CD8-positive, alpha-beta memory T cell (primary cell): ENCODE measurements at regions not wholly inside any gene's neighbourhood (a gene's known extent, or its start where the extent isn't known, plus 50 kb on each side); places are given as distances from the start of the nearest gene placed in this dataset.

Source experiments
- CTCF ChIA-PET: fragments of 350-600 bp; sonication (Branson Sonifier 250); formaldehyde crosslinking; loops from one replicate; lab custom pipeline; 2021; ENCODE audit warnings: antibody characterized with exemption; lab: Charles Lee
- POLR2A ChIA-PET: fragments of 350-600 bp; sonication (Branson Sonifier 250); formaldehyde crosslinking; loops from one replicate; lab custom pipeline; 2021; ENCODE audit warnings: antibody characterized with exemption; lab: Charles Lee
- DNase-seq, 5 donors: peaks; one replicate each; pipeline versions ENCODE4 v3.0.0 to v3.0.0-alpha.2; 2020 to 2022; ENCODE audit warnings: mixed read lengths in 1 of 5
- H3K27ac ChIP-seq: one replicate; pipeline ENCODE4 v1.7.0; 2013; ENCODE audit warnings: low read depth, mild to moderate bottlenecking, low read length, moderate library complexity
- H3K27me3 ChIP-seq: 2 replicates; pipeline ENCODE4 v1.7.0; 2013; ENCODE audit warnings: low read length, mild to moderate bottlenecking; ENCODE audit not compliant: insufficient read depth, poor library complexity, severe bottlenecking
- H3K36me3 ChIP-seq: 2 replicates; pipeline ENCODE4 v1.7.0; 2013; ENCODE audit warnings: mild to moderate bottlenecking, low read length, moderate library complexity; ENCODE audit not compliant: insufficient read depth
- H3K4me1 ChIP-seq: 2 replicates; pipeline ENCODE4 v1.7.0; 2013; ENCODE audit warnings: mild to moderate bottlenecking, low read length, moderate library complexity; ENCODE audit not compliant: insufficient read depth
- H3K4me3 ChIP-seq: 2 replicates; pipeline ENCODE4 v1.7.0; 2013; ENCODE audit warnings: mild to moderate bottlenecking, low read length
- H3K9me3 ChIP-seq: 2 replicates; pipeline ENCODE4 v1.7.0; 2013; ENCODE audit warnings: mild to moderate bottlenecking, low read length
- H3K27ac Mint-ChIP-seq, 8 donors: one replicate each; pipeline ENCODE4 v1.8.0; 2020 to 2021; ENCODE audit warnings: mixed read lengths in 8 of 8, mild to moderate bottlenecking in 6 of 8, inconsistent platforms in 3 of 8, moderate library complexity in 3 of 8
- H3K27me3 Mint-ChIP-seq, 2 donors: one replicate each; pipeline ENCODE4 v1.8.0; 2020 to 2021; ENCODE audit warnings: mixed read lengths in 2 of 2, mild to moderate bottlenecking in 1 of 2, moderate library complexity in 1 of 2
- H3K36me3 Mint-ChIP-seq, 3 donors: one replicate each; pipeline ENCODE4 v1.8.0; 2020 to 2021; ENCODE audit warnings: mixed read lengths in 3 of 3, inconsistent platforms in 1 of 3, mild to moderate bottlenecking in 1 of 3
- H3K4me1 Mint-ChIP-seq, 3 donors: one replicate each; pipeline ENCODE4 v1.8.0; 2020 to 2021; ENCODE audit warnings: mixed read lengths in 3 of 3, inconsistent platforms in 1 of 3, mild to moderate bottlenecking in 1 of 3
- H3K4me3 Mint-ChIP-seq, 7 donors: one replicate each; pipeline ENCODE4 v1.8.0; 2020 to 2021; ENCODE audit warnings: mixed read lengths in 7 of 7, mild to moderate bottlenecking in 6 of 7, moderate library complexity in 4 of 7, inconsistent platforms in 2 of 7
- H3K9me3 Mint-ChIP-seq, 5 donors: one replicate each; pipeline ENCODE4 v1.8.0; 2020 to 2022; ENCODE audit warnings: mixed read lengths in 5 of 5, mild to moderate bottlenecking in 3 of 5, moderate library complexity in 2 of 5, inconsistent platforms in 1 of 5

GRCh38 chr9:118170032-118170955, 466.1 kb downstream of the TLR4 start:
- H3K9me3 ChIP-seq, result no peaks in the 10 kb centered on the region
- Mint-ChIP-seq H3K4me3 (no peak overlapping the region), H3K9me3 (peaks cover 0 to 11% (median 2%) of the 10 kb centered on the region in 5 donors), H3K27ac (no peak overlapping the region), H3K4me1 (no peaks in the 10 kb centered on the region), H3K36me3 (no peaks in the 10 kb centered on the region), H3K27me3 (no peaks in the 10 kb centered on the region)
- ChIA-PET POLR2A (no interaction called here), CTCF (no interaction called here)
- H3K36me3 ChIP-seq, result no peaks in the 10 kb centered on the region
- H3K4me1 ChIP-seq, result no peaks in the 10 kb centered on the region
- no peaks in the 10 kb centered on the region for H3K27me3 ChIP-seq
- H3K4me3 ChIP-seq, result no peak overlapping the region
- H3K27ac ChIP-seq, result no peak overlapping the region
- no peak for DNase-seq

DNA sequence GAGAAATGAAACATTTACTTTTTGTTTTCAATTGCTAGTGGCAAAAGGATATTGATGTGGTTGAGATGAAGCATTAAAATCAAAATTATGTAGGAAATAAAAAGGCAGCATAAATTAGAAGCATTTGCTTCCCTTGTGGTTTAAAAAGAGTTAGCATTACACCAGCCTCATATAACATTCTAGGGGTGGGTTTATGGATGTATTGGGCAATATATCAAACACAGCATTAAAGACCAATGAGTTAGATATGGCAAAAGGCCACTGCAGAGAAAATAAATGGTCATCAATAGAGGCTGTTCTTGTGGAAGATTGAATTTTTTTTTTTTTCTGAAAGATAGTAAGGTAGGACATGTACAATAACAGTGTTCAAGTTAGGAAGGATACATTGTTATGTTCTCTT, 473.0 kb downstream of the TLR4 start:
- no peak overlapping the region for H3K27ac ChIP-seq
- no peak overlapping the region for H3K27ac Mint-ChIP-seq
- H3K9me3 Mint-ChIP-seq, result peaks cover 0 to 12% (median 2%) of the 10 kb centered on the region in 5 donors
- no peak overlapping the region for H3K4me3 Mint-ChIP-seq
- H3K36me3 Mint-ChIP-seq, result no peaks in the 10 kb centered on the region
- no peak overlapping the region for H3K4me3 ChIP-seq
- H3K4me1 Mint-ChIP-seq, result no peaks in the 10 kb centered on the region
- DNase-seq, result no peak
- peaks cover 0 to 2% of the 10 kb centered on the region in 2 donors for H3K27me3 Mint-ChIP-seq
- no peaks in the 10 kb centered on the region for H3K4me1 ChIP-seq
- POLR2A ChIA-PET, result no interaction called here
- CTCF ChIA-PET, result no interaction called here
- H3K27me3 ChIP-seq, result no peaks in the 10 kb centered on the region
- H3K9me3 ChIP-seq, result no peaks in the 10 kb centered on the region
- no peaks in the 10 kb centered on the region for H3K36me3 ChIP-seq

DNA sequence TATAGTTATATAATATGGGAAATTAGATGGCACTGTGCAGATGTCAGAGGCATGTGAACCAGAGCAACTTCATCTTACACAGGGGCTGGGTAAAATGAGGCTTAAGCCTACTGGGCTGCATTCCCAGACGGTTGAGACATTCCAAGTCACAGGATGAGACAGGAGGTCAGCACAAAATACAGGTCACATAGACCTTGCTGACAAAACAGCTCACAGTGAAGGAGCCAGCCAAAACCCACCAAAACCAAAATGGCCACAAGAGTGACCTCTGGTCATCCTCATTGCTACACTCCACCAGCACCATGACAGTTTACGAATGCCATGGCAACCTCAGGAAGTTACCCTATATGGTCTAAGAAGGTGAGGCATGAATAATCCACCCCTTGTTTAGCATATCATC, 479.4 kb downstream of the TLR4 start:
- H3K9me3 Mint-ChIP-seq, result peaks cover 0 to 16% (median 2%) of the 10 kb centered on the region in 5 donors
- no peaks in the 10 kb centered on the region for H3K27me3 ChIP-seq
- H3K4me1 ChIP-seq, result no peaks in the 10 kb centered on the region
- CTCF ChIA-PET, result no interaction called here
- no peaks in the 10 kb centered on the region for H3K9me3 ChIP-seq
- POLR2A ChIA-PET, result no interaction called here
- no peak overlapping the region for H3K4me3 ChIP-seq
- H3K27ac Mint-ChIP-seq, result no peak overlapping the region
- no peak overlapping the region for H3K27ac ChIP-seq
- DNase-seq, result no peak
- H3K4me1 Mint-ChIP-seq, result no peaks in the 10 kb centered on the region
- no peaks in the 10 kb centered on the region for H3K36me3 Mint-ChIP-seq
- H3K4me3 Mint-ChIP-seq, result no peak overlapping the region
- no peaks in the 10 kb centered on the region for H3K36me3 ChIP-seq
- H3K27me3 Mint-ChIP-seq, result no peaks in the 10 kb centered on the region

- Histone ChIP-seq H3K36me3 (no peaks in the 10 kb centered on the region), H3K27ac (no peak overlapping the region), H3K4me1 (no peaks in the 10 kb centered on the region), H3K4me3 (no peak overlapping the region), H3K9me3 (no peaks in the 10 kb centered on the region), H3K27me3 (no peaks in the 10 kb centered on the region)
- Mint-ChIP-seq H3K4me3 (no peak overlapping the region), H3K27ac (no peak overlapping the region), H3K27me3 (no peaks in the 10 kb centered on the region), H3K4me1 (no peaks in the 10 kb centered on the region), H3K9me3 (peaks cover 3 to 11% (median 5%) of the 10 kb centered on the region in 5 donors), H3K36me3 (no peaks in the 10 kb centered on the region)
- ChIA-PET POLR2A (no interaction called here), CTCF (no interaction called here)
- no peak for DNase-seq
Observed at GRCh38 chr9:118187408-118187807, 483.2 kb downstream of the TLR4 start.

- Histone ChIP-seq H3K36me3 (no peaks in the 10 kb centered on the region), H3K4me1 (no peaks in the 10 kb centered on the region), H3K4me3 (no peak overlapping the region), H3K9me3 (no peaks in the 10 kb centered on the region), H3K27ac (no peak overlapping the region), H3K27me3 (no peaks in the 10 kb centered on the region)
- Mint-ChIP-seq H3K4me1 (no peaks in the 10 kb centered on the region), H3K36me3 (no peaks in the 10 kb centered on the region), H3K4me3 (no peak overlapping the region), H3K27me3 (peaks cover 0 to 1% of the 10 kb centered on the region in 2 donors), H3K27ac (no peak overlapping the region), H3K9me3 (peaks cover 7 to 17% (median 10%) of the 10 kb centered on the region in 5 donors)
- POLR2A ChIA-PET, result no interaction called here
- no peak for DNase-seq
- CTCF ChIA-PET, result no interaction called here
Observed at GRCh38 chr9:118189615-118190014, 485.4 kb downstream of the TLR4 start.

- Mint-ChIP-seq H3K4me1 (no peaks in the 10 kb centered on the region), H3K27ac (no peak overlapping the region), H3K27me3 (peaks cover 0 to 1% of the 10 kb centered on the region in 2 donors), H3K9me3 (peaks cover 7 to 25% (median 19%) of the 10 kb centered on the region in 5 donors), H3K4me3 (no peak overlapping the region), H3K36me3 (peaks cover 0 to 1% (median 0%) of the 10 kb centered on the region in 3 donors)
- Histone ChIP-seq H3K9me3 (no peaks in the 10 kb centered on the region), H3K4me3 (no peak overlapping the region), H3K4me1 (no peaks in the 10 kb centered on the region), H3K27ac (no peak overlapping the region), H3K27me3 (no peaks in the 10 kb centered on the region), H3K36me3 (no peaks in the 10 kb centered on the region)
- ChIA-PET POLR2A (no interaction called here), CTCF (no interaction called here)
- DNase-seq, result no peak
Observed at GRCh38 chr9:118192807-118193206, 488.6 kb downstream of the TLR4 start.

DNA sequence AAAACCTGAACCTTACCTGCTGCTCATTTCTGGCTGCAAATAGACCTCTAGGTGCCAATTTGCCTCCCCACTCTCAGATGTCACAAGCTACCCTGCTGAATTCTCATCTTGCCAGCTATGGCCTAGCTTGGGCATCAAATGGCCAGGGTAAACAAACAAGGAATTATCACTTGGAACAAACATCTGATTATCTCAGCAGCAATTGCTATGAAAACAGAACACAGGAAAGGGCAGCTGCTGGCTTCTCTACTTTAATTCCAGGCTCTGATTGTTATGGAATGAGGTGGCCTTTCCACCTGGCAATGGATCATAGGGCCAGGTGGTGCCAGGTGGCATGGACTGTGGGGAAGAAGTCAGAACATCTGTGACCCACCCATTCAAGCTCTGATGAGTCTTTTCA, 505.1 kb downstream of the TLR4 start:
- H3K9me3 Mint-ChIP-seq, result peaks cover 0 to 11% (median 5%) of the 10 kb centered on the region in 5 donors
- no peak overlapping the region for H3K4me3 ChIP-seq
- ChIA-PET POLR2A (no interaction called here), CTCF (no interaction called here)
- no peaks in the 10 kb centered on the region for H3K9me3 ChIP-seq
- no peaks in the 10 kb centered on the region for H3K4me1 Mint-ChIP-seq
- H3K4me1 ChIP-seq, result no peaks in the 10 kb centered on the region
- H3K27ac Mint-ChIP-seq, result no peak overlapping the region
- no peaks in the 10 kb centered on the region for H3K27me3 ChIP-seq
- H3K4me3 Mint-ChIP-seq, result no peak overlapping the region
- no peak for DNase-seq
- H3K36me3 ChIP-seq, result no peaks in the 10 kb centered on the region
- no peak overlapping the region for H3K27ac ChIP-seq
- H3K27me3 Mint-ChIP-seq, result no peaks in the 10 kb centered on the region
- H3K36me3 Mint-ChIP-seq, result no peaks in the 10 kb centered on the region

GRCh38 chr9:118215549-118215948, 511.3 kb downstream of the TLR4 start:
- Histone ChIP-seq H3K36me3 (no peaks in the 10 kb centered on the region), H3K27ac (no peak overlapping the region), H3K4me1 (no peaks in the 10 kb centered on the region), H3K9me3 (no peaks in the 10 kb centered on the region), H3K27me3 (no peaks in the 10 kb centered on the region), H3K4me3 (no peak overlapping the region)
- H3K4me1 Mint-ChIP-seq, result no peaks in the 10 kb centered on the region
- no peak for DNase-seq
- no peak overlapping the region for H3K27ac Mint-ChIP-seq
- POLR2A ChIA-PET, result no interaction called here
- no peaks in the 10 kb centered on the region for H3K36me3 Mint-ChIP-seq
- no peak overlapping the region for H3K4me3 Mint-ChIP-seq
- peaks cover 0 to 12% (median 4%) of the 10 kb centered on the region in 5 donors for H3K9me3 Mint-ChIP-seq
- H3K27me3 Mint-ChIP-seq, result no peaks in the 10 kb centered on the region
- CTCF ChIA-PET, result no interaction called here
